MG63 (cell line): ENCODE measurements at regions not wholly inside any gene's neighbourhood (a gene's known extent, or its start where the extent isn't known, plus 50 kb on each side); places are given as distances from the start of the nearest gene placed in this dataset.
"Not testable (repeated sequence)": the region's sequence is repeated elsewhere in the genome, so short reads cannot be mapped to it uniquely, and the experiment has no call there.

Experiments
- DNase-seq: peaks from one replicate; pipeline ENCODE4 v3.0.0-alpha.2; 2020
- H3K27me3 ChIP-seq: fragments of 250-450 bp; sonication (Bioruptor Pico); 2 replicates; pipeline ENCODE4 v1.5.1; 2020; ENCODE audit warnings: mild to moderate bottlenecking, moderate library complexity
- H3K36me3 ChIP-seq: fragments of 250-450 bp; sonication (Bioruptor Pico); 2 replicates; pipeline ENCODE4 v1.5.1; 2020; ENCODE audit warnings: mild to moderate bottlenecking, moderate library complexity
- H3K4me3 ChIP-seq: fragments of 250-450 bp; sonication (Bioruptor Pico); 2 replicates; pipeline ENCODE4 v1.5.1; 2020; ENCODE audit warnings: mild to moderate bottlenecking, moderate library complexity
- H3K9me3 ChIP-seq: fragments of 250-450 bp; sonication (Bioruptor Pico); 2 replicates; pipeline ENCODE4 v1.5.1; 2020; ENCODE audit warnings: mild to moderate bottlenecking, moderate library complexity

GRCh38 chr14:40100544-40101196 is 668.4 kb upstream of the FBXO33 start:
- Histone ChIP-seq H3K4me3 (no peak overlapping the region), H3K27me3 (no peaks in the 10 kb centered on the region), H3K9me3 (no peaks in the 10 kb centered on the region), H3K36me3 (no peaks in the 10 kb centered on the region)
- no peak for DNase-seq

DNA sequence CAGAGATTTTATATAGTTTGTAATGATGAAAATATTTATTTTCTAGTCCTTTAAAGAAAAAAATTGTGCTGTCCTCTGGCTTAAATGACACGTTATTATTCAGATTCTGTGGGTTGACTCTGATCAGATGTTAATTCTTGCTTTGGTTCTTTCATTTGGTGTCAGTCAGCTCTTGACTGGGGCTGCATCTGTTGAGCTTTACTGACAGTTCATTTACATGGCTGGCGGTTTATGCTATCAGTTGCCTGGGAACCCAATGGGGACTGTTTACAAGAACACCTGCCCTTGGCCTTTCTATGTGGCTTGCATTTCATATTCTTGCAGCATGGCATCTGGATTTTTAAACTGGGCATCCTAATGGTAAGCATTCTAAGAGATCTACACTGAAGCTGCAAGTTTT is 667.1 kb upstream of the FBXO33 start:
- H3K4me3 ChIP-seq: no peak overlapping the region
- no peak for DNase-seq
- no peaks in the 10 kb centered on the region for H3K27me3 ChIP-seq
- H3K9me3 ChIP-seq: no peaks in the 10 kb centered on the region
- H3K36me3 ChIP-seq: no peaks in the 10 kb centered on the region

GRCh38 chr14:40098468-40098867 is 666.2 kb upstream of the FBXO33 start:
- no peak for DNase-seq
- Histone ChIP-seq H3K9me3 (no peaks in the 10 kb centered on the region), H3K36me3 (no peaks in the 10 kb centered on the region), H3K27me3 (no peaks in the 10 kb centered on the region), H3K4me3 (no peak overlapping the region)

- H3K9me3 ChIP-seq: no peaks in the 10 kb centered on the region
- no peaks in the 10 kb centered on the region for H3K27me3 ChIP-seq
- no peaks in the 10 kb centered on the region for H3K36me3 ChIP-seq
- DNase-seq: no peak
- no peak overlapping the region for H3K4me3 ChIP-seq
These were observed 664.7 kb upstream of the FBXO33 start for GRCh38 chr14:40096968-40097367.

GRCh38 chr14:40093800-40094199 is 661.6 kb upstream of the FBXO33 start:
- H3K36me3 ChIP-seq: no peaks in the 10 kb centered on the region
- H3K4me3 ChIP-seq: no peak overlapping the region
- no peak for DNase-seq
- no peaks in the 10 kb centered on the region for H3K9me3 ChIP-seq
- no peaks in the 10 kb centered on the region for H3K27me3 ChIP-seq

GRCh38 chr14:40074169-40074568 is 641.9 kb upstream of the FBXO33 start:
- H3K36me3 ChIP-seq: no peaks in the 10 kb centered on the region
- DNase-seq: no peak

DNA sequence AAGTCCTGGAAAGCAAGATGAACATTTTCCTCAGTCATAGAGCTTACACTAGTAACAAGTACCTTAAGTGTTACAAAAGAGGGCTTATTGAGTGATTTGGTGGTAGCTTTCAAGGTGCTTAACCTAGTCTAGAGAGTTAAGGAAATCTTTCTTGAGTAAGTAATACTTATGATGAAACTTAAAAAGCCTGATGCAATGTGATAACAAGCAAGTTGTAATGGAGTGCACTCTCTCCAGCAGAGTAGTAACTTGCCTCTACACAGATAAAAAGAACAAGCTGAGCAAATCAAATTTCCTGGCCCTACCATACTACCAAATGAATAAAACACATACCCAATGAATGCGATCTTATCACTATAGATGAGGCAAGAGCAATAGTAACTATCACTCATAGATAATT is 639.9 kb upstream of the FBXO33 start:
- H3K9me3 ChIP-seq: no peaks in the 10 kb centered on the region
- no peaks in the 10 kb centered on the region for H3K36me3 ChIP-seq
- no peak overlapping the region for H3K4me3 ChIP-seq
- H3K27me3 ChIP-seq: no peaks in the 10 kb centered on the region
- no peak for DNase-seq

More at GRCh38 chr14:40074169-40074568, 641.9 kb upstream of the FBXO33 start:
- H3K4me3 ChIP-seq: no peak overlapping the region
- no peaks in the 10 kb centered on the region for H3K9me3 ChIP-seq
- no peaks in the 10 kb centered on the region for H3K27me3 ChIP-seq

DNA sequence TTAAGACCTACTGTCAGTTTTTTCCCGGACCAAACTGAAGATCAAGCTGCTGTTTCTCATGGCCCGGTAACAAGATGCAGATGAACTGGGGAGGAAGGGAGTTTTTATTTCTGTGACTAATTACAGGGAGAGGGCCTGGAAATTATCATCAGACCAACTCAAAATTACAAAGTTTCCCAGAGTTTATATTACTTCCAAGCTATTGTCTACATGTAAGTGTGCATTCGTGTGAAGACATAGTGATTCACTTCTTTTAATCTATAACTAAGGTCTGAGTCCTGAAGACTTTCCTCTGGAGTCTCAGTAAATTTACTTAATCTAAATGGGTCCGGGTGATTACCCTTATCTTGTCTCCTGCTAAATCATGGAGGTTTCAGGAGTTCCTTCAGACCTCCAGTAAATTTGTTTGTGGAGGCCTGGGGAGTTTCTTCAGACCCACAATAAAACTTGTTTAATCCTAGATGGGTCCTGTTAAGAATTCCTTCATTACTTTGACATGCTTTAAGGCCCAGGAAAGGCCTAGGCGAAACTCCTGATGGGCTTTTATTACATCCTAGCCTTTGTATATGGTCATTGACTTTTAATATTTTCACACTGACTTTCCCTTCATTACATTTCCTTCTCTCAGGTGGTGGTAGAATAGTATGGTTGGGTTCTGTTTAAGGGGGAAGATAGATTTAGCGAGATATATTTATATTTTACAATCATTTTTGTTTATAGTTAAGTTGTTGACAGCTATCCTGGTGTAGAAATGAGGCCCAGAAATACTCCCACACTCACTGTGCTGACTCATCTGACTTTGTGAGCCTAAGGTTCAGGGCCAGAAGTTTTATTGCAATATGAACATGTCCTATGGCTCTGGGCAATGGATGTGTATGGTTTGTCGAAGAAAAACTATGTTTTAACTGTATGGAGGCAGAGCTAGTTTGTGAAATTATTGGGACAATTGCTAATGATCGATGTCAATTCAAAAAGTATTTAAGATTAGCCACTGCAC is 627.0 kb upstream of the FBXO33 start:
- no peak for DNase-seq
- Histone ChIP-seq H3K27me3 (no peaks in the 10 kb centered on the region), H3K36me3 (no peaks in the 10 kb centered on the region), H3K9me3 (no peaks in the 10 kb centered on the region), H3K4me3 (no peak overlapping the region)

- no peaks in the 10 kb centered on the region for H3K9me3 ChIP-seq
- H3K27me3 ChIP-seq: no peaks in the 10 kb centered on the region
- no peak for DNase-seq
- H3K36me3 ChIP-seq: no peaks in the 10 kb centered on the region
- no peak overlapping the region for H3K4me3 ChIP-seq
These were observed 621.2 kb upstream of the FBXO33 start for GRCh38 chr14:40053416-40053815.

DNA sequence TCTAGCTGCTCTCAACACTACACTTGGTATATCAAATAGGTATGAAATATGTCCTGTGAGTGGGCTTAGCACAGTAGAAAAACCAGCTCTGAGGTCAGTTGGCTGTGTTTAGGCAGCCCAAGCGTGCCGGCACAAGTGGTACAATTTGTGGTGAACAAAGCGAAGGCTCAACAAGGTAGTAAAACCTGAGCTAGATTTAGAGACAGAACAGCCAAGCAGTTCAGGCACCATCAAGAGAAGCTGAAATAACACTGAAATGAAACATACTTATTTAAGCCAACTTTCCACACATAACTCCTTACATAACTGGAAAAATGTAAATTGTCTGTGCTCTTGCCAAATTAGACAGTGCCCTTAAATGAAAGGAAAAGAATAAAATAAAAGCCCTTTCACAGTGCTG is 596.8 kb upstream of the FBXO33 start:
- Histone ChIP-seq H3K9me3 (no peaks in the 10 kb centered on the region), H3K4me3 (no peak overlapping the region), H3K27me3 (no peaks in the 10 kb centered on the region), H3K36me3 (no peaks in the 10 kb centered on the region)
- DNase-seq: no peak

DNA sequence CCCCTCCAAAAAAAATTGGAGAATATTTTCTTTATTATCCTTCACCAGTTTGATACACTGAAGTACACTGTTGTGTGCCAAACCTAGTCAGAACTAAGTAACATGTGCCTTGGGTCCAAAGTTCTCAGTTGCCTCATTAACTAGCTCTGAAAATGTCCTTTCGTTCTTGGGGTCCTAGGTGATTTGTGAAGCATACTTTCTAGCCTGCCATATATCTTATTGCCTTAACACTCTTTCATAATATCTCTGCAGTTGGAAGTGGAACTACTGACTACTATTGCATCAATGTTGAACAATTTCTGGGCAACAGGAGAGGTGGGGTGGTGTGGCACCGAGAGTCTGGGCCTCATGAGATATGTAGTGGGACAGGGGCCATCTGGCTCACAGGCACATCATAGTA is 592.9 kb upstream of the FBXO33 start:
- Histone ChIP-seq H3K36me3 (no peaks in the 10 kb centered on the region), H3K4me3 (no peak overlapping the region), H3K27me3 (no peaks in the 10 kb centered on the region), H3K9me3 (no peaks in the 10 kb centered on the region)
- no peak for DNase-seq

- Histone ChIP-seq H3K36me3 (no peaks in the 10 kb centered on the region), H3K9me3 (no peaks in the 10 kb centered on the region), H3K4me3 (no peak overlapping the region), H3K27me3 (no peaks in the 10 kb centered on the region)
- no peak for DNase-seq
These were observed 578.7 kb upstream of the FBXO33 start for GRCh38 chr14:40010961-40011360.

- Histone ChIP-seq H3K36me3 (no peaks in the 10 kb centered on the region), H3K9me3 (no peaks in the 10 kb centered on the region), H3K27me3 (no peaks in the 10 kb centered on the region), H3K4me3 (no peak overlapping the region)
- DNase-seq: no peak
These were observed 577.5 kb upstream of the FBXO33 start for GRCh38 chr14:40009771-40010170.

GRCh38 chr14:40008345-40008744 is 576.1 kb upstream of the FBXO33 start:
- not testable (repeated sequence) for H3K27me3 ChIP-seq, DNase-seq, H3K4me3 ChIP-seq, H3K36me3 ChIP-seq, H3K9me3 ChIP-seq

- Histone ChIP-seq H3K4me3 (no peak overlapping the region), H3K36me3 (no peaks in the 10 kb centered on the region), H3K27me3 (no peaks in the 10 kb centered on the region), H3K9me3 (no peaks in the 10 kb centered on the region)
- no peak for DNase-seq
These were observed 572.8 kb upstream of the FBXO33 start for GRCh38 chr14:40004871-40005500.

DNA sequence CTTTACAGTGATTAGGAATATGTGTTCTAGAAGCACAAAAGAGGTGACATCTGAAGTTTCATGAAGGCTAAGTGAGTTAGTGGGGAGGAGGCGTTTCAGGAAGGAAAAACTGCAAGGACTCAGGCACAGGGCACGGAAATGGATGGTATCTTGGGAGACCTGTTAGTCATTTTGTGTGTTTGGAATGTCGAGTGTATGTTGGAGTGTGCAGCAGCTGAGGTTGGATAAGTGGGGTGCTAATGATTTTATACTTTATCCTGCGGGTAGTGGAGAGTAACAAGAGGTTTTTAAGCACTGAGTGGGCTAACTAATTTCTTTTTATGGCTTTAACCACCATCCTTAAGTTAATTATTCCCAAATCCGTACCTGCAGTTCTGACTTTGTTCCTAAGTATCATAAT is 571.5 kb upstream of the FBXO33 start:
- no peak for DNase-seq
- Histone ChIP-seq H3K36me3 (no peaks in the 10 kb centered on the region), H3K27me3 (no peaks in the 10 kb centered on the region), H3K9me3 (no peaks in the 10 kb centered on the region), H3K4me3 (no peak overlapping the region)

DNA sequence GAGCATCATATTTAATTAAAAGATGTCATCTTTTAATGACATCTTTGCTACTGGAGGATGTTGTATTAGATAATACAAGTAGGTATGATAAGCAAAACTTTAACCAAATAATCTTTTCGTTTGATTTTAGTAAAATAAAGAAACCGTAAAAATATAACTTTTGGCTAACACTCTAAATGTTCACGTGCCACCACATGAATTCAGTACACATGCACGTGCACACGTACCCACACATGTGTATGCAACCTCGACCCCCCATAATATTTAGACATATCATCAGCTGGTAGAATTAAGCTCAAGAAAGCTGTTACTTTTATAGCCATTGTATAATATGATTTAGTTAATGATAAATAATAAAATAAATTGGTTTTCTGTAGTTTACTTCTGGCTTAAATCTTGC is 566.6 kb upstream of the FBXO33 start:
- H3K9me3 ChIP-seq: no peaks in the 10 kb centered on the region
- DNase-seq: no peak
- no peak overlapping the region for H3K4me3 ChIP-seq
- H3K27me3 ChIP-seq: no peaks in the 10 kb centered on the region
- H3K36me3 ChIP-seq: no peaks in the 10 kb centered on the region
